Astrocyte of the spinal cord (primary cell): ENCODE measurements at regions not wholly inside any gene's neighbourhood (a gene's known extent, or its start where the extent isn't known, plus 50 kb on each side); places are given as distances from the start of the nearest gene placed in this dataset.
A peak's percentile ranks its signal among the peaks of the same experiment; 100 is the strongest.

ENCODE experiments used
- DNase-seq: peaks from one replicate; pipeline ENCODE4 v3.0.0; 2011; ENCODE audit warnings: low read depth, low spot score
- H3K4me3 ChIP-seq: 2 replicates; pipeline ENCODE4 v1.5.1; 2011; ENCODE audit warnings: low read depth, mild to moderate bottlenecking, low read length, moderate library complexity
- CTCF ChIP-seq: IDR thresholded peaks from 2 replicates; pipeline ENCODE4 v1.5.1; 2012; ENCODE audit warnings: low read depth, mild to moderate bottlenecking, low read length, inconsistent platforms
- in situ Hi-C: cut with HindIII; loops from 2 replicates; pipeline ENCODE4 v1.10.0; 2017; ENCODE audit warnings: low sequenced_read_pairs

GRCh38 chr5:54670281-54670680 is 152.7 kb downstream of the SNX18 start:
- in situ Hi-C loops: no loop called here
- TF ChIP-seq CTCF: no peak
- DNase-seq: no peak
- H3K4me3 ChIP-seq: no peak overlapping the region

DNA sequence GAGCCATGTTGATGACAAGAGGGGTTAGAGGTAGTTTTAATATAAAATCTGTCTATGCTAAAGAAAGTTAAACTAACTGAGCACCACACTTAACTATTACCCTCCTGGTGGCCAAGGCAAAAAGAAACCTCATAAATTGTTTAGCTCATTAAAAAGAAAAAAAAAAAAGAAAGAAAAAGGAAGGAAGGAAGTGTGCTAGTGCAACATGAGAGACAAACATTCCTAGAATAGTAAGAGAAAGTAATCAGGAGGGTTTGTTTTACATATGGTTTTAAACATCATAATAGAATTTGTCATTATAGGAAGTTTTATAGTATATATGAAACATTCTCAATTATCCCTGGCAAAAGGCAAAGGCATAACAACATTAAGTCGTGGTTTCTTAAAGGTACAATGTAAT is 152.3 kb downstream of the SNX18 start:
- no peak for TF ChIP-seq CTCF
- in situ Hi-C loops: no loop called here
- DNase-seq: no peak
- no peak overlapping the region for H3K4me3 ChIP-seq

DNA sequence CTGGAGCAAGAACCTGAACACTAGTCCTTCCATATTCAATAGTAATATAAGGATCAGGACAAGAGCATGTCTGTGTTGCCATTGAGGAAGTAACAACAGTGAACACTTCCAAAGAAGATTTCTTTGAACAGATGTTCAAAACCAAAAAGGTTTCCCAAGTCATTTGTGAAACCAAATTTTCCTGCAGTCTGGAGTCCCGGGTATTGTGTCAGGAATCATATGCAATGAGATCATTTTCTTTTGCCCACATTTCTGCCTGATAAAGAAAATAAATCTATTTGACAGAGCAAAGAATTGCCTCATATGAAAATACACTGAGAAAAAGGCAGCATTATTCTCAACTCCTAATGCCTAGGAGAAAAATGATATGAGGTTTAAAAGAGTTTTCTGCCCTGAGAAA is 151.7 kb downstream of the SNX18 start:
- no peak for TF ChIP-seq CTCF
- DNase-seq: peak; percentile 52
- H3K4me3 ChIP-seq: no peak overlapping the region
- in situ Hi-C loops: no loop called here

DNA sequence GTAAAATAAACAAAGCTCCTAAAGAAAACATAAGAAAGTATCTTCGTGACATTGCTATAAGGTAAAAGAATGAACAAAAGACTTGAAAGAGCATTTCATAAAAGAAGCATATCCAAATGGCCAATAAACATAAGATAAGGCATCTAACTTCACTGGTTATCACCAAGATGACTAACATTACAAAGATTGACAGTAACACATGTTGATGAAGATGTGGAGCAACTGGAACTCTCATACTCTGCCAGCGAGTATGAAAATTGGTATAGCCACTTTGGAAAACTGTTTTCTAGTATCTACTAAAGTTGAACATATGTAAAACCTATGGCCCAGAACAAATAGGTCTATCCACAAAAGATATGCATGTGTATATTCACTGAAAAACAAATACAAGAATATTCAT is 150.5 kb downstream of the SNX18 start:
- in situ Hi-C loops: no loop called here
- H3K4me3 ChIP-seq: no peak overlapping the region
- no peak for TF ChIP-seq CTCF
- no peak for DNase-seq

- TF ChIP-seq CTCF: no peak
- no peak overlapping the region for H3K4me3 ChIP-seq
- DNase-seq: no peak
- in situ Hi-C loops: no loop called here
Observed at GRCh38 chr5:54667136-54667535, 149.6 kb downstream of the SNX18 start.

GRCh38 chr5:54663866-54664265 is 146.3 kb downstream of the SNX18 start:
- in situ Hi-C loops: no loop called here
- TF ChIP-seq CTCF: no peak
- H3K4me3 ChIP-seq: no peak overlapping the region
- peak; percentile 92 for DNase-seq

- in situ Hi-C loops: no loop called here
- no peak overlapping the region for H3K4me3 ChIP-seq
- no peak for TF ChIP-seq CTCF
- DNase-seq: no peak
Observed at GRCh38 chr5:54661111-54661510, 143.6 kb downstream of the SNX18 start.
